ENCODE measurements at regions not wholly inside any gene's neighbourhood (a gene's known extent, or its start where the extent isn't known, plus 50 kb on each side); places are given as distances from the start of the nearest gene placed in this dataset.

- DNase-seq: no peak
Observed at GRCh38 chr7:85630904-85631600, 444.2 kb upstream of the SEMA3D start.

GRCh38 chr7:85627791-85628586 is 441.1 kb upstream of the SEMA3D start:
- no peak for DNase-seq

GRCh38 chr7:85622059-85622458 is 435.2 kb upstream of the SEMA3D start:
- DNase-seq: no peak

- no peak for DNase-seq
Observed at GRCh38 chr7:85620936-85621685, 434.3 kb upstream of the SEMA3D start.

GRCh38 chr7:85619236-85619635 is 432.4 kb upstream of the SEMA3D start:
- DNase-seq: no peak

GRCh38 chr7:85614684-85615083 is 427.8 kb upstream of the SEMA3D start:
- no peak for DNase-seq

GRCh38 chr7:85612514-85612913 is 425.7 kb upstream of the SEMA3D start:
- no peak for DNase-seq

GRCh38 chr7:85608804-85609203 is 421.9 kb upstream of the SEMA3D start:
- no peak for DNase-seq

- no peak for DNase-seq
Observed at GRCh38 chr7:85602196-85602595, 415.3 kb upstream of the SEMA3D start.

GRCh38 chr7:85600395-85600794 is 413.5 kb upstream of the SEMA3D start:
- no peak for DNase-seq

GRCh38 chr7:85596827-85597226 is 410.0 kb upstream of the SEMA3D start:
- DNase-seq: no peak

- DNase-seq: no peak
Observed at GRCh38 chr7:85595750-85596178, 408.9 kb upstream of the SEMA3D start.

- no peak for DNase-seq
Observed at GRCh38 chr7:85593355-85593754, 406.5 kb upstream of the SEMA3D start.

GRCh38 chr7:85587785-85588184 is 400.9 kb upstream of the SEMA3D start:
- no peak for DNase-seq

- DNase-seq: no peak
Observed at GRCh38 chr7:85586091-85586490, 399.2 kb upstream of the SEMA3D start.

- no peak for DNase-seq
Observed at GRCh38 chr7:85583131-85583953, 396.5 kb upstream of the SEMA3D start.

- no peak for DNase-seq
Observed at GRCh38 chr7:85573844-85574243, 387.0 kb upstream of the SEMA3D start.

GRCh38 chr7:85573346-85573745 is 386.5 kb upstream of the SEMA3D start:
- DNase-seq: no peak

GRCh38 chr7:85570898-85571297 is 384.0 kb upstream of the SEMA3D start:
- no peak for DNase-seq

GRCh38 chr7:85567983-85568382 is 381.1 kb upstream of the SEMA3D start:
- DNase-seq: no peak

- DNase-seq: no peak
Observed at GRCh38 chr7:85566095-85566794, 379.4 kb upstream of the SEMA3D start.

- DNase-seq: no peak
Observed at GRCh38 chr7:85565276-85565675, 378.4 kb upstream of the SEMA3D start.
